ENCODE measurements at regions not wholly inside any gene's neighbourhood (a gene's known extent, or its start where the extent isn't known, plus 50 kb on each side); places are given as distances from the start of the nearest gene placed in this dataset.
"Not testable (repeated sequence)": the region's sequence is repeated elsewhere in the genome, so short reads cannot be mapped to it uniquely, and the experiment has no call there.

- H3K4ac ChIP-seq (ENCODE audit: low read depth, low read length); H2BK120ac ChIP-seq (ENCODE audit: low read depth, low read length); H4K20me1 ChIP-seq (ENCODE audit: insufficient read depth, low read length); H4K8ac ChIP-seq (ENCODE audit: low read depth in 2 of 2, low read length in 2 of 2); H3K56ac ChIP-seq (ENCODE audit: extremely low read depth, insufficient read depth, low read length); H3K27me3 ChIP-seq (ENCODE audit: control insufficient read depth, insufficient read depth, low read length); H3K23ac ChIP-seq (ENCODE audit: low read depth, low read length); H3K4me1 ChIP-seq (ENCODE audit: control insufficient read depth, insufficient read depth, low read length); H2AFZ ChIP-seq (replicated peaks; ENCODE audit: low read length, poor library complexity); CTCF ChIA-PET; DNase-seq; H3K9me1 ChIP-seq (ENCODE audit: insufficient read depth, low read length); H3K4me2 ChIP-seq (ENCODE audit: low read depth, low read length); H3K9ac ChIP-seq (ENCODE audit: low read depth, low read length); H2AK9ac ChIP-seq (replicated peaks; ENCODE audit: low read depth, low read length, poor library complexity); H4K91ac ChIP-seq (ENCODE audit: insufficient read depth, low read depth, low read length); H2BK20ac ChIP-seq (ENCODE audit: low read depth, low read length); POLR2A ChIA-PET (ENCODE audit: unreplicated experiment); in situ Hi-C loops (cut with MboI; ENCODE audit: low sequenced_read_pairs); H3K18ac ChIP-seq (ENCODE audit: low read depth, low read length); H2AK5ac ChIP-seq (ENCODE audit: low read depth, low read length); H3K36me3 ChIP-seq (ENCODE audit: control insufficient read depth, insufficient read depth, low read length); H3K4me3 ChIP-seq (ENCODE audit: insufficient read depth, low read depth, low read length); H2BK5ac ChIP-seq (ENCODE audit: low read depth, low read length, poor library complexity, severe bottlenecking); H2BK15ac ChIP-seq (ENCODE audit: low read depth, low read length); H3K79me1 ChIP-seq (ENCODE audit: low read depth in 1 of 2, low read length in 2 of 2); intact Hi-C loops (cut with micrococcal nuclease); H4K5ac ChIP-seq (ENCODE audit: low read depth, low read length); ATAC-seq (ENCODE audit: low read depth); BruUV-seq (replicated peaks); H3K14ac ChIP-seq (replicated peaks; ENCODE audit: low read depth, low read length); H3K27ac ChIP-seq (ENCODE audit: insufficient read depth, low read length); dilution Hi-C loops (cut with HindIII; ENCODE audit: low sequenced_read_pairs, unreplicated experiment): not testable (repeated sequence)
- H3K9me3 ChIP-seq (ENCODE audit: control insufficient read depth, insufficient read depth, low read length) = peaks cover 18% of the 10 kb centered on the region
- WGBS, 2 experiments (ENCODE audit: extremely low coverage in 2 of 2, insufficient read length in 1 of 2) = 97% methylated on average over 4 of the region's 10 CpGs; no CpG with 5 or more reads in 1 of the 2 experiments
Measured at GRCh38 chr7:155932324-155932723, 120.1 kb upstream of the SHH start.
